Testis (tissue), 2 donors: ENCODE measurements at regions not wholly inside any gene's neighbourhood (a gene's known extent, or its start where the extent isn't known, plus 50 kb on each side); places are given as distances from the start of the nearest gene placed in this dataset.

Source experiments
- DNase-seq: peaks from one replicate; pipeline ENCODE4 v3.0.0-alpha.2; 2019
- H3K27ac ChIP-seq, 2 donors: fragments of 200-600 bp; sonication (generic); one replicate each; pipeline ENCODE4 v1.5.1; 2019
- H3K27me3 ChIP-seq: fragments of 200-600 bp; sonication (generic); one replicate; pipeline ENCODE4 v1.5.1; 2019
- H3K36me3 ChIP-seq: fragments of 200-600 bp; sonication (generic); one replicate; pipeline ENCODE4 v1.5.1; 2017; ENCODE audit warnings: low read depth; ENCODE audit errors: missing control alignments
- H3K4me1 ChIP-seq: fragments of 200-600 bp; sonication (generic); one replicate; pipeline ENCODE4 v1.5.1; 2019
- H3K4me3 ChIP-seq, 2 donors: fragments of 200-600 bp; sonication (generic); one replicate each; pipeline ENCODE4 v1.5.1; 2017 to 2019
- H3K9me3 ChIP-seq: fragments of 200-600 bp; sonication (generic); one replicate; pipeline ENCODE4 v1.5.1; 2017
- CTCF ChIP-seq, 3 experiments: fragments of 450-650 bp in 2 of 3; fragments of 200-600 bp in 1 of 3; sonication (generic) in 1 of 3; IDR thresholded peaks; one replicate each; pipeline ENCODE4 v1.5.1; 2016 to 2019; ENCODE audit warnings: antibody characterized with exemption in 3 of 3, mild to moderate bottlenecking in 2 of 3, moderate library complexity in 1 of 3
- POLR2A ChIP-seq: fragments of 450-650 bp; IDR thresholded peaks from one replicate; pipeline ENCODE4 v1.6.1; 2017; ENCODE audit warnings: antibody characterized with exemption, mild to moderate bottlenecking, moderate library complexity
- WGBS, 2 donors: methylation state at CpG; one replicate each; pipeline ENCODE4 v1.1.5; 2018; 5-methylcytosine and 5-hydroxymethylcytosine counted together
- intact Hi-C: fragments of 100-400 bp; cut with DNase I; formaldehyde crosslinking; loops from one replicate; pipeline ENCODE4 v1.15.1; 2023; ENCODE audit warnings: low total_unique reads

GRCh38 chrX:8288590-8288989 is 117.5 kb upstream of the VCX2 start:
- no peak overlapping the region for H3K4me3 ChIP-seq
- H3K27me3 ChIP-seq, result no peaks in the 10 kb centered on the region
- H3K4me1 ChIP-seq, result no peaks in the 10 kb centered on the region
- no peaks in the 10 kb centered on the region for H3K9me3 ChIP-seq
- no peak for TF ChIP-seq CTCF (IDR thresholded peaks at IDR 0.05)
- TF ChIP-seq POLR2A, result no peak
- H3K36me3 ChIP-seq, result no peaks in the 10 kb centered on the region
- no peak for DNase-seq
- intact Hi-C loops, result no loop called here
- no peak overlapping the region for H3K27ac ChIP-seq

- no peaks in the 10 kb centered on the region for H3K27me3 ChIP-seq
- DNase-seq, result no peak
- no peak for TF ChIP-seq CTCF (IDR thresholded peaks at IDR 0.05)
- TF ChIP-seq POLR2A, result no peak
- intact Hi-C loops, result no loop called here
- H3K4me3 ChIP-seq, result no peak overlapping the region
- no peaks in the 10 kb centered on the region for H3K9me3 ChIP-seq
- no peaks in the 10 kb centered on the region for H3K36me3 ChIP-seq
- WGBS, 2 donors, result 80 to 94% methylated on average over 1 of the region's 1 CpG
- no peak overlapping the region for H3K27ac ChIP-seq
- H3K4me1 ChIP-seq, result no peaks in the 10 kb centered on the region
Observed at GRCh38 chrX:8289523-8289922, 118.5 kb upstream of the VCX2 start.

- DNase-seq, result no peak
- no peaks in the 10 kb centered on the region for H3K27me3 ChIP-seq
- H3K27ac ChIP-seq, result no peak overlapping the region
- 73 to 92% methylated on average over 3 of the region's 3 CpGs for WGBS, 2 donors
- intact Hi-C loops, result no loop called here
- H3K4me3 ChIP-seq, result no peak overlapping the region
- H3K4me1 ChIP-seq, result no peaks in the 10 kb centered on the region
- H3K9me3 ChIP-seq, result no peaks in the 10 kb centered on the region
- TF ChIP-seq CTCF (IDR thresholded peaks at IDR 0.05) (no peak), POLR2A (no peak)
- no peaks in the 10 kb centered on the region for H3K36me3 ChIP-seq
Observed at GRCh38 chrX:8297766-8298165, 126.7 kb upstream of the VCX2 start.

GRCh38 chrX:8304668-8305067 is 133.6 kb upstream of the VCX2 start:
- DNase-seq, result no peak
- no peak for TF ChIP-seq CTCF (IDR thresholded peaks at IDR 0.05)
- TF ChIP-seq POLR2A, result no peak
- Histone ChIP-seq H3K4me1 (no peaks in the 10 kb centered on the region), H3K4me3 (no peak overlapping the region), H3K27me3 (no peaks in the 10 kb centered on the region), H3K36me3 (no peaks in the 10 kb centered on the region), H3K9me3 (no peaks in the 10 kb centered on the region), H3K27ac (no peak overlapping the region)
- intact Hi-C loops, result no loop called here
- WGBS, 2 donors, result 71 to 77% methylated on average over 4 of the region's 4 CpGs

GRCh38 chrX:8305350-8305749 is 134.3 kb upstream of the VCX2 start:
- Histone ChIP-seq H3K36me3 (no peaks in the 10 kb centered on the region), H3K9me3 (no peaks in the 10 kb centered on the region), H3K4me1 (no peaks in the 10 kb centered on the region), H3K27me3 (no peaks in the 10 kb centered on the region), H3K27ac (no peak overlapping the region), H3K4me3 (no peak overlapping the region)
- no peak for DNase-seq
- no peak for TF ChIP-seq CTCF (IDR thresholded peaks at IDR 0.05)
- TF ChIP-seq POLR2A, result no peak
- 71 to 82% methylated on average over 9 of the region's 9 CpGs for WGBS, 2 donors
- intact Hi-C loops, result no loop called here
